GM12891 (cell line): ENCODE measurements at regions not wholly inside any gene's neighbourhood (a gene's known extent, or its start where the extent isn't known, plus 50 kb on each side); places are given as distances from the start of the nearest gene placed in this dataset.

Experiments used
- PAX5 ChIP-seq: IDR thresholded peaks from 2 replicates; pipeline ENCODE4 v1.6.1; 2011; ENCODE audit warnings: low read length, moderate library complexity, mild to moderate bottlenecking; ENCODE audit not compliant: insufficient read depth, severe bottlenecking
- POLR2A ChIP-seq: IDR thresholded peaks from 2 replicates; pipeline ENCODE4 v1.6.1; 2011; ENCODE audit warnings: low read depth, low read length, control low read depth

- TF ChIP-seq POLR2A (no peak), PAX5 (no peak)
Observed at GRCh38 chrX:128601706-128602105, 549.5 kb upstream of the ACTRT1 start.
